ENCODE measurements at regions not wholly inside any gene's neighbourhood (a gene's known extent, or its start where the extent isn't known, plus 50 kb on each side); places are given as distances from the start of the nearest gene placed in this dataset.
"Not testable (repeated sequence)": the region's sequence is repeated elsewhere in the genome, so short reads cannot be mapped to it uniquely, and the experiment has no call there.

DNA sequence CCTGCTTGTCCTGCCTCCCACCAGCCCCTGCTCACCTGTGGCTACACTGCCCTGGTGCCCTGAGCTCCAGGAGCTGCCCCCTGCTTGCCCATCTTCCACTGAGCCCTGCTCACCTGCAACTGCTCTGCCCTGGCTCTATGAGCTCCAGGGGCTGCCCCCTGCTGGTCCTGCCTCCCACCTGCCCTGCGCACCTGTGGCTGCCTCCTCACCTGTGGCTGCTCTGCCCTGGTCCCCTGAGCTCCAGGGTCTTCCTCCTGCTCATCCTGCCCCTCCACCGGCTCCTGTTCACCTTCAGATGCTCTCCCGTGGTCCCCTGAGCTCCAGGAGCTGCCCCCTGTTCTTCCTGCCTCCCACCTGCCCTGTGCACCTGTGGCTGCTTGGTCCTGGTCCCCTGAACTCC, 247.6 kb downstream of the TMEM121 start:
- no peaks in the 10 kb centered on the region for H3K36me3 ChIP-seq
- H3K4me3 ChIP-seq, result no peak overlapping the region
- TF ChIP-seq, protein P1, sequence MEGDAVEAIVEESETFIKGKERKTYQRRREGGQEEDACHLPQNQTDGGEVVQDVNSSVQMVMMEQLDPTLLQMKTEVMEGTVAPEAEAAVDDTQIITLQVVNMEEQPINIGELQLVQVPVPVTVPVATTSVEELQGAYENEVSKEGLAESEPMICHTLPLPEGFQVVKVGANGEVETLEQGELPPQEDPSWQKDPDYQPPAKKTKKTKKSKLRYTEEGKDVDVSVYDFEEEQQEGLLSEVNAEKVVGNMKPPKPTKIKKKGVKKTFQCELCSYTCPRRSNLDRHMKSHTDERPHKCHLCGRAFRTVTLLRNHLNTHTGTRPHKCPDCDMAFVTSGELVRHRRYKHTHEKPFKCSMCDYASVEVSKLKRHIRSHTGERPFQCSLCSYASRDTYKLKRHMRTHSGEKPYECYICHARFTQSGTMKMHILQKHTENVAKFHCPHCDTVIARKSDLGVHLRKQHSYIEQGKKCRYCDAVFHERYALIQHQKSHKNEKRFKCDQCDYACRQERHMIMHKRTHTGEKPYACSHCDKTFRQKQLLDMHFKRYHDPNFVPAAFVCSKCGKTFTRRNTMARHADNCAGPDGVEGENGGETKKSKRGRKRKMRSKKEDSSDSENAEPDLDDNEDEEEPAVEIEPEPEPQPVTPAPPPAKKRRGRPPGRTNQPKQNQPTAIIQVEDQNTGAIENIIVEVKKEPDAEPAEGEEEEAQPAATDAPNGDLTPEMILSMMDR (IDR thresholded peaks at IDR 0.05), result no peak
- no peak for TF ChIP-seq POLR2A (IDR thresholded peaks at IDR 0.05)
- DNase-seq, result no peak
- intact Hi-C loops (cut with DNase I), result no loop called here
- H3K9me3 ChIP-seq, result peaks cover 0 to 10% (median 0%) of the 10 kb centered on the region in 3 donors
- no peak overlapping the region for H3K27ac ChIP-seq
- H3K4me1 ChIP-seq, result no peaks in the 10 kb centered on the region
- 48 to 58% methylated on average over 2 of the region's 3 CpGs for WGBS, 2 donors
- no peaks in the 10 kb centered on the region for H3K27me3 ChIP-seq

GRCh38 chr14:105774585-105775348, 248.4 kb downstream of the TMEM121 start:
- H3K36me3 ChIP-seq; H3K27ac ChIP-seq; H3K4me3 ChIP-seq; DNase-seq; intact Hi-C loops (cut with DNase I); H3K27me3 ChIP-seq; H3K4me1 ChIP-seq: not testable (repeated sequence)
- WGBS, 2 donors, result 54 to 68% methylated on average over 7 to 16 of the region's 20 CpGs
- H3K9me3 ChIP-seq, result peaks cover 0 to 17% (median 0%) of the 10 kb centered on the region in 3 donors

DNA sequence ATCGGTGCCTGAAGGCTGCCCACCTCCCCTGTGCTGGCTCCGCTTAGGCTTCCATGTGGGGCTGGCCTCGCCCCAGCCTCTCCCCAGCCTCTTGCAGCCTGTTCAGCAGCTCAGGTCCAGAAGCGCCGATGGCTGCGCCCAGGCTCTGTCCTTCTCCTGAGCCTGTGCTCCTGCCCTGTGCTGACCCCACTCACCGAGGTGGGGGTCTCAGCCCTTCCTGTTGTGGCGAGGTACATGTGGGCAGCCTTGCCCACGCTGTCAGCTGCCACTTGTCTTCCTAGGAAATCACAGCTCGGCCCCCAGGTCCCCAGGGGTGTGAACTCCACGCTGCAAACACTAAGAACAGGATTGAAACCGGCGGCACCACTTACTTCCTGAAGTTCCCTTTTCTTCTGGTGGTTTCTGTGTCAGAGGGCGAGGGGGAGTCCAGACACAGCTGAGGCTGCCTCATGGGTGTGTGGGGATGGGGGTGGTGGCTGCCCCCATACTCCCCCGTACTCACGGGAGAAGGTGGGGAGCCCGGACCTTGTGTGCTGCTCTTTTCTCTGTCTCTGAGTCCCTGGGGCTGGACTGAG, 249.1 kb downstream of the TMEM121 start:
- H3K27me3 ChIP-seq; H3K4me1 ChIP-seq; H3K27ac ChIP-seq; H3K36me3 ChIP-seq; DNase-seq; intact Hi-C loops (cut with DNase I); H3K4me3 ChIP-seq: not testable (repeated sequence)
- WGBS, 2 donors, result 50% methylated on average over 2 of the region's 17 CpGs; no CpG with 5 or more reads in 1 of the 2 donors
- peaks cover 0 to 21% (median 0%) of the 10 kb centered on the region in 3 donors for H3K9me3 ChIP-seq

GRCh38 chr14:105776112-105776511, 249.7 kb downstream of the TMEM121 start:
- H3K27me3 ChIP-seq; H3K4me1 ChIP-seq; H3K27ac ChIP-seq; DNase-seq; H3K36me3 ChIP-seq; H3K4me3 ChIP-seq; intact Hi-C loops (cut with DNase I): not testable (repeated sequence)
- WGBS, 2 donors, result 100% methylated on average over 1 of the region's 6 CpGs; no CpG with 5 or more reads in 1 of the 2 donors
- H3K9me3 ChIP-seq, result peaks cover 0 to 27% (median 0%) of the 10 kb centered on the region in 3 donors

GRCh38 chr14:105776924-105777323, 250.5 kb downstream of the TMEM121 start:
- no peaks in the 10 kb centered on the region for H3K4me1 ChIP-seq
- TF ChIP-seq, protein P1 (IDR thresholded peaks at IDR 0.05), result no peak
- TF ChIP-seq POLR2A (IDR thresholded peaks at IDR 0.05), result no peak
- intact Hi-C loops (cut with DNase I), result no loop called here
- H3K27ac ChIP-seq, result no peak overlapping the region
- H3K4me3 ChIP-seq, result no peak overlapping the region
- no peaks in the 10 kb centered on the region for H3K27me3 ChIP-seq
- WGBS, 2 donors, result 79 to 83% methylated on average over 4 to 6 of the region's 13 CpGs
- H3K9me3 ChIP-seq, result peaks cover 0 to 32% (median 0%) of the 10 kb centered on the region in 3 donors
- no peak for DNase-seq
- H3K36me3 ChIP-seq, result no peaks in the 10 kb centered on the region

- Histone ChIP-seq H3K27me3 (no peaks in the 10 kb centered on the region), H3K4me3 (no peak overlapping the region), H3K36me3 (no peaks in the 10 kb centered on the region), H3K9me3 (peaks cover 0 to 30% (median 6%) of the 10 kb centered on the region in 3 donors), H3K4me1 (no peaks in the 10 kb centered on the region), H3K27ac (no peak overlapping the region)
- TF ChIP-seq, protein P1 (IDR thresholded peaks at IDR 0.05), result no peak
- TF ChIP-seq POLR2A (IDR thresholded peaks at IDR 0.05), result no peak
- 9 to 40% methylated on average over 1 of the region's 3 CpGs for WGBS, 2 donors
- no peak for DNase-seq
- intact Hi-C loops (cut with DNase I), result no loop called here
Measured at GRCh38 chr14:105783707-105784106, 257.3 kb downstream of the TMEM121 start.
